HG02571 (cell line): ENCODE measurements at regions not wholly inside any gene's neighbourhood (a gene's known extent, or its start where the extent isn't known, plus 50 kb on each side); places are given as distances from the start of the nearest gene placed in this dataset.
"Not testable (repeated sequence)": the region's sequence is repeated elsewhere in the genome, so short reads cannot be mapped to it uniquely, and the experiment has no call there.

ENCODE experiments used
- ATAC-seq: cut with Tn5 transposase; IDR thresholded peaks from one replicate; pipeline ENCODE4 v1.9.1; 2021; ENCODE audit warnings: mild to moderate bottlenecking, moderate library complexity; ENCODE audit not compliant: unreplicated experiment

- no peak for ATAC-seq
These were observed 78.6 kb upstream of the PTPRK start for GRCh38 chr6:128599036-128599435.

- ATAC-seq, result no peak
These were observed 78.2 kb upstream of the PTPRK start for GRCh38 chr6:128598571-128598970.

- ATAC-seq, result no peak
These were observed 77.6 kb upstream of the PTPRK start for GRCh38 chr6:128597956-128598355.

- ATAC-seq, result no peak
These were observed 76.6 kb upstream of the PTPRK start for GRCh38 chr6:128597004-128597403.

- ATAC-seq, result no peak
These were observed 75.1 kb upstream of the PTPRK start for GRCh38 chr6:128595544-128595943.

GRCh38 chr6:128586095-128586494, 65.7 kb upstream of the PTPRK start:
- no peak for ATAC-seq

GRCh38 chr6:128580224-128581110, 60.1 kb upstream of the PTPRK start:
- ATAC-seq, result no peak

GRCh38 chr6:128575254-128575653, 54.9 kb upstream of the PTPRK start:
- ATAC-seq, result not testable (repeated sequence)

- ATAC-seq, result no peak
These were observed 54.0 kb upstream of the PTPRK start for GRCh38 chr6:128574402-128574801.

GRCh38 chr6:128573036-128573435, 52.6 kb upstream of the PTPRK start:
- no peak for ATAC-seq

GRCh38 chr6:128572294-128572693, 51.9 kb upstream of the PTPRK start:
- ATAC-seq, result no peak

GRCh38 chr6:128570680-128571063, 50.3 kb upstream of the PTPRK start:
- no peak for ATAC-seq

GRCh38 chr6:128569732-128570679, 49.6 kb upstream of the PTPRK start:
- ATAC-seq, result no peak
